AG08395 (cell line): ENCODE measurements at regions not wholly inside any gene's neighbourhood (a gene's known extent, or its start where the extent isn't known, plus 50 kb on each side); places are given as distances from the start of the nearest gene placed in this dataset.

Experiments
- DNase-seq: peaks from one replicate; pipeline ENCODE4 v3.0.0; 2012; ENCODE audit warnings: mixed read lengths, low spot score

DNA sequence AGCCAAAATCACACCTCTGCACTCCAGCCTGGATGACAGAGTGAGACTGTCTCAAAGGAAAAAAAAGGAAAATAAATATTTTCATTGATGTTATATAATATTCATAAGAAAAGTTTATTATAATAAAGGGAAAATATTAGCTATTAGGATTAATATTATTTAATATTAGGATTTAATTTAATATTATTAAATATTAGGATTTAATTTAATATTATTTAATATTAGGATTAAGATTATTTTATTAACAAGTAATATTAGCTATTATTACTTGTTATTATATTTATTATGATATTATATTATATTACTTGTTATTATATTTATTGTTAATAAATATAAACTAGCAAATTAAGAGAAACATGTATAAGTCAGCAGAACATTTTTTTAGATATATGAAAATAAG is 518.1 kb downstream of the FSCB start:
- no peak for DNase-seq

DNA sequence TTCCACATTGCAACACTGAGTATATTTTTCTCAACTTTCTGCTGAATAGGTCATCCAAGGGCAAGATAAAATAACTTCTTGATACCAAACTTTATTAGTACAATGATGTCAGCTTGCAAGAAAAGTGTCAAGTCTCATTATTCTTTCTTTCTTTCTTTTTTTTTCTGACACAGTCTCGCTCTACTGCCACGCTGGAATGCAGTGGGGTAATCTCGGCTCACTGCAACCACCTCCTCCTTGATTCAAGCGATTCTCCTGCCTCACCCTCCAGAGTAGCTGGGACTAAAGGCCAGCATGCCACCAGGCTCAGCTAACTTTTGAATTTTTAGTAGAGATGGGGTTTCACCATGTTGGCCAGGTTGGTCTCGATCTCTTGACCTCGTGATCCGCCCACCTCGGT is 523.4 kb downstream of the FSCB start:
- DNase-seq = no peak

DNA sequence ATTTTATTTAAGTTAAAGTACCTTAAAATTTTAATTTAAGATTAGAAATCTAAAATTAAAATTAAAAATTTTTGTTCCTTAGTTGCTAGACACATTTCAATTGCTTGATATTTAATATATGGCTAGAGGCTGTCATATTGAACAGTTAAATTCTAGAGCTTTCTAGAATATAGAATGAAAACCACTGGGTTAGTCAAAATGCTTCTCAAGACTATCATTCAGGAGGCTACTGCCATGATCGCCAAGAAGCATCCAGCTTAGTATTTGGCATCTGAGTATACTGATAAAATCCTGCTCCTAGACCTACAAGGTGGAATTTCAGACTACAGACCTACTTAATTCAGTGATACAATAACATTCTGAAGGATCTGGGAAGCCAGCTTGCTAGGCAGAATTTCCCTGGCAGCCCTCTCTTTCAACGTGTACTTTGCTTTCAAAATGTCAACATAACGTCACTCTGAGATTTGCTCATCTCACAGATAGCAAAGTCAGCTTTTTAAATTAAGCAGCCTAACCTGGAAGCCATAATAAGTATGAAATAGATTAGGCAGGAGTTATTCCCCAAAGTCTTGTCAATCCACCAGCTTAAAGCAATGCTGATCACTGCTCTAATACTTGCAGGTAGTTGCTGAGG is 525.8 kb downstream of the FSCB start:
- no peak for DNase-seq

DNA sequence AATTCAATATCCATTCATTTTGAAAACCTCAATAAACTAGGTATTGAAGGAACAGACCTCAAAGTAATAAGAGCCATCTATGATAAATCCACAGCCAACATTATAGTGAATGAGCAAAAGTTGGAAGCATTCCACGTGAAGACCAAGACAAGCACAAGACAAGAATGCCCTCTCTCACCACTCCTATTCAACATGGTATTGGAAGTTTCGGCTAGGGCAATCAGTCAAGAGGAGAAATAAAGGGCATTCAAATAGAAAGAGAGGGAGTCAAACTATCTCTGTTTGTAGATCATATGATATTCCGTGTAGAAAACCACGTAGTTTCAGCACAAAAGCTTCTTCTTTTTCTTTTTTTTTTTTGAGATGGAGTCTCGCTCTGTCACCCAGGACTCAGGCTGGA is 550.3 kb downstream of the FSCB start:
- no peak for DNase-seq

DNA sequence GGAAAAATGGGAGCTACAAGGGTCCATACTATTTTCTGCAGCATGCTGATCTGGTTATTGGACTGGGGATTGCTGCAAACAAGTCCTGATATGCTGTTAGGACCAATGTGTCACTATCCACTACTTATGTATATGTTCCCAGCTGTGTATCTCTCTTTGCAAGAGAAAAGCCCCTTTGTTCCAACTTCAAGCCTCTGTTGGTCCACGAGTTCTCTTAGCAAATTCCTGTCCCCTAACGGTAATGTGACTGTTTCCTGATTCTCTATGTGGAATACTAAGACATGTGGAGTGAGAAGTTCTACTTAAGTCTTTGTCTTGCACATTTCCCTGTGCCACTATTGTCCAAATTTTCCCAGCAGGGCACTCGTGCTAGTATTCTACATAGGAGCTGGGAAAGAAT is 557.7 kb downstream of the FSCB start:
- DNase-seq = no peak

DNA sequence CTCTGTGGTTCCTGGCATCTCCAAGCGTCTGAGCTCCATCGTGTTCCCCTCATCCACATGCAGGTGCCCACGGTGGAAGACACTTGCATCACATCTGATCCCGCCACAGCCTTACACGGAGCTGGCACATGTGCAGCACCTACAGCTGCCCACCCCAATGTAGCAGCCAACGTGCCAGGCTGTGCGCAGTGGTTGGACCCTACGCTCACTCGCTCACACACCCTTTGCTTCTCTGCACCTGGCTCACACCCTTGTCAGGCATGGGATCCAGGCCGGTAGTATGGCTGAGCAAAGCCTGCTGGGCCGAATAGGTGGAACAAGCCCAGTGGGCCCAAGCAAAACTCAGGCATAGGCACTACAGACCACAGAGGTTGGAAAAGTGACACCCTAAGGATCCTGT is 567.2 kb downstream of the FSCB start:
- DNase-seq = no peak

DNA sequence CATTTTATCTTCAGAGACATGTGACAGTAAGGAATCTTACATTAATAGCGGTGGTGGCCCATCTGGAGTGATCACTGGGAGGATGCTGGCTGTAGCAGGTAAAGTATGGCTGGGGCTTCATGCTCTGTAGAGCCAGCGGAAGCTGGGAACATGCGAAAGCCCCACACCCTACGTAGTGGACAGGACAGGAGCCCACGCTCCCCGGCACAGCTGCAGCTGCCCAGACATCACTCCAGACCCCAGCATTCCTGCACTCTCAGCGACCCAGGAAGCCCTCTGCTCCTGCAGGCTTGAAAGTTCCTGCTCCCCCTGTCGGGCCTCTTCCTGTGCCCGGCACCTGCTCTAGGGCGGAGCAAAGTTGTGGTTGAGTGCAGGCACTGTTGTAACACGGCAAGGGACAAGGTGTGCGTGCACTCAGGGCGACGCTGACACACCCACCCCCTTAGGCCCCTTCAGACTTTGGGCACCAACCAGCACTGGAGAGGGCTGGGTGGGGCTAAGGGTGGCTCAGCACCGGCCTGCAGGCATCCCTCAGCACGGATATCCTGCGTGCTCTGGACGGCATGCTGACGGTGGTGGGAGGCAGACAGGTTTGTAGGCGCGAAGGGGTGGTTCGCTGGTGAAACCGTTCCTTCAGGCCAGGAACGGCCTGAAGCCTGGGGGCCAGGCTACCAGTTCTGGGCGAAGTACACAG is 568.3 kb downstream of the FSCB start:
- no peak for DNase-seq

DNA sequence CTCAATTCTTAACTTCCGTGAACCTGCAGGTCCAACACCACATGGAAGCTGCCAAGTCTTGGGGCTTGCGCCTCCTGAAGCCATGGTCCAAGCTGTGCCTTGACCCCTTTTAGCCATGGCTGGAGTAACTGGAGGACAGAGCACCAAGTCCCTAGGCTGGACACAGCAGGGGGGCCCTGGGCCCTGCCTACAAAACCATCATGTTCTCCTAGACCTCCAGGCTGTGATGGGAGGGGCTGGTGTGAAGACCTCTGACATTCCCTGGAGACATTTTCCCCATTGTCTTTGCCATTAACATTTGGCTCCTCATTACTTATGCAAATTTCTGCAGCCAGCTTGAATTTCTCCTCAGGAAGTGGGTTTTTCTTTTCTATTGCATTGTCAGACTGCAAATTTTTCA is 570.1 kb downstream of the FSCB start:
- no peak for DNase-seq

DNA sequence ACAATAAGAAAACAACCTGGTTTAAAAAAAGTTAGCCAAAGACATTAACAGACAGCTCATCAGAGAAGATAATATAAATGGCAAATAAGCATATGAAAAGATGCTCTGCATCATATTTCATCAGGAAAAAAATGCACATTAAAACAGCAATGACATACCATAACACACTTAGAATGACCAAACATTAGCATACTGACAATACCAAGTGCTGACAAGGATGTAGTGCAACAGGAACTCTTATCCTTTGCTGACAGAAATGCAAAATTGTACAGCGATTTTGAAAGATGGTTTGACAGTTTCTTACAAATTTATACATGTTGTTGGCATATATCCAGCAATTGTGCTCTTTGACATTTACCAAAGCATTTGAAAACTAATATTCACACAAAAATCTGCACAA is 573.0 kb downstream of the FSCB start:
- no peak for DNase-seq

DNA sequence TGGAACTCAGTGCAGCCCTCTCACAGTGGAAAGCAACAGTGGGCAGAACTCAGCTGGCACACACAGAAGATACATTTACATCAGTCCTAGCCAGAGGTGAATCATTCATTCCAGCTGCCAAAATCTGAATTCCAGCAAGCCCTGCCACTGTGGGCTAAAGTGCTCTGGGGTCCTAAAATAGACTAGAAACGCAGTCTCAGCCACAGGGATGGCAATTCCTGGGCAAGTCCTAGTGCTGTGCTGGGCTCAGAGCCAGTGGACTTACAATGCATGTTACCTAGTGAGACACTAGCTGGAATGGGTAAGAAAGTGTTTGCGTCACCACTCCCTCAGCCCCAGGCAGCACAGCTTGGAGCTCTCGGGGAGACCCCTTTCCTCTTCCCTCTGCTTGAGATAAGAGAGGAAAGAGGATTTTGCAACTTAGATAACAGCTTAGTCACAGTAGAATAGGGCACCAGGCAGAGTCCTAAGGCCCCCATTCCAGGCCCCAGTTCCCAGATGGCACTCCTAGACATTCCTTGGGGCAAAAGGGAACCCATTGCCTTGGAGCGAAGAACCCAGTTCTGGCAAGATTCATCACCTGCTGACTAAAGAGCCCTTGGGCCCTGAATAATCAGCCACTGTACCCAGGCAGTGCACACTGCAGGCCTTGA is 592.9 kb downstream of the FSCB start:
- DNase-seq = no peak

DNA sequence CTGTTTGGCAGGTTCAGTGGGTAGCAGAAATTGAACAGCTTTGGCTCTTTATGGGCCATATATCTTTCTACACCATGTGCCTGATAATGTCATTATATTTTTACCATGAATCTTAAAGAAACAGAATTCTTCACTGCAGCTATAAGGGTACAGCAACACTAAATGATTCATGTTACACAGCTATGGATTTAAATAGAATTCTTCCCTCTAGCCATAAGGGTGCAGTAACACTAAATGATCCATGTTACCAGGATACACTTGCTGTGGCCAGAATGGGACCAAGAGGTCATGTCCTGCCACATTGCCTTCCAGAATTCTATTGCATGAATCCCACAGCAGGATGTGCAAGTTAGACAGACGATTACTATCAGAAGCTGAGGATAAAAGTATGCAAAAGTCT is 603.9 kb downstream of the FSCB start:
- DNase-seq = no peak

DNA sequence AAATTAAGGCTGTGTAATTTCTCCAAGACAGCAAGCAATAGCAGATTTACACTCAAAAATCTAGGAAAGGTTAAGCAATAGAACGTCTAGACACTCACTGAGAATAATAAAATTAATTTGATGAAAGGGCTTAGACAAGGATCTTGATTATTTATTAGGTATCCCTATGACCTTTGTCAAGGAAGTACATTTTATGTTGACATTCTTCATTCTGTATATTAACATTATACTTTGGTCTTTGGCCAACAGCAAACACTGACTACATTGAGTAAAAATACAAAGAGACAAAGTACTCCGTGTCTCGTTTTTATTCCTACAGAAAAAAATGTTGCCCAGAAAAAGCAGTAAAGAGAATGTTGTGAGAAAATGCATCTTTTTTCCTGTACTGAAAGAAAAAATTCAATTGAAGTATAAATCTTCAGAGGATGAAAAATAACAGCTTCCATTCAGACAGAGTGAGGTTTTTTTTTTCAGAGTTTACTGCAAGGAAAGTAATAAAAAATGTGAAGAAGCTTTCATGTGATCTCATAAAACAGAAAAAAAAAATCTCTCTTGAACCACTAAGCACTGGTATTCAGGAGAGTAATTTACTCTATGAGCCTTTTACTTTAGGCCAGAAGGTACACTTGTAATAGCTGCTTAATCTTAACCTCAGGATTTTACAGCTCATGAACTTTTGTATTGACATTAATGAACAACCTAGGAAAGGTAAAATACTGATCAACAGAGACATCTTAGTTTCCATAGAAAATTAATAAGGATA is 605.0 kb downstream of the FSCB start:
- DNase-seq = no peak

DNA sequence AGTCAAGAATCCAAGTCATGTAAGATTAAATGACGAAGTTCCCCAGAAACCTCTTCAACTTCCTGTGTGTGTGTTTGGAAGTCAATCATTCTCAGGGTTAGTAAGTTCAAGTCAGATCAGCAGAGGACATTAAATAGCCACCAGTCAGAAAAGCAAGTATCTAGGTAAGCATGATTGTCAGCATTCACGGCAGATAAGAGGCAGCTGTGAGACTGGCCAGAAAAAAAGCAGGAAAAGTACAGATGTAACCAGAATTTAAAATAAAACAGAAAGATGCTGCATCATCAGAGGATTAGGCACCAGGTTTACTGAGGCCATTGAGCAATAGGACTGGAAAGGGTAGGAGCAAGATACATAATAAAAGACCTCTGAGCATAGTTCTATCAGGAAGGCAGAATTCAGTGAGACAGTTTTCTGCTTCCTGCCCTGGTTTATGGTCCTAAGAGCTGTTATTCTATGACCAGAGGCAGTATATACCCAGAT is 606.9 kb downstream of the FSCB start:
- no peak for DNase-seq

DNA sequence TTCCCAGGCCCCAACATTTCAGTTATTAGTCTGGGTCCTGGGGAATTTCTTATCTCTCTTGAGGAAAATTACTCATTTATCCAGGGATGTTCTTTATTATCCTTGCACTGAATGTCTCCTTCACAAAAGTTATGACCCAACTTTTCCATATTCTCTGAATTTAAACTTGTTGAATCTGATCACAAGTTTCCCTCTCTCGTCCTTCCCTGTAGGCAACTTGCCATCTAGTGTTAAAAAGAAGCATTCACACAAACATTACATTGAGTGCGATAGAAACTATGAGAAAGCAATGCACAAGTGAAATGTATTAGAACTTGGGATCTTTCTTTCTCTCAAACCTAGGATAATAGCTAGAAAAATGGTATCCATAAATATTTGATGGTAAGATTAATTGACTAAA is 608.4 kb downstream of the FSCB start:
- DNase-seq = no peak

DNA sequence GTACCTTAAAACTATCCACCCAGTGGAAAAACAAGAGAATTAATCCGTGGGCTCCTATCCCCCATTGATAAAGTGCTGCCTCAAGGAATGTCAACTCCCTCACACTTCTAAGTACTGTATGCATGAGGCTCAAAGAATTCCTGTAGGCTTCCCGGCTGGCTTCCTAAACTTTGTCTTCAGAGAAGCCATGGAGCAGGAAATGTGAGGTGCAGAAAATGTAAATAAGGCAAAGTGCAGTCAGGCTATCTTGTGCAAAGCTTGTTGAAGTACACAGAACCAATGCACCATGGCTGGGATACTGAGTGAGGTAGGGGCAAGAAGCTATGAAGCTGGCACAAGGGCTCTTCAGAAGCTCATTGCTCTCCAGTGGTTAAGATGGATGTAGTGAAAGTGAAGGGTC is 611.0 kb downstream of the FSCB start:
- DNase-seq = no peak

DNA sequence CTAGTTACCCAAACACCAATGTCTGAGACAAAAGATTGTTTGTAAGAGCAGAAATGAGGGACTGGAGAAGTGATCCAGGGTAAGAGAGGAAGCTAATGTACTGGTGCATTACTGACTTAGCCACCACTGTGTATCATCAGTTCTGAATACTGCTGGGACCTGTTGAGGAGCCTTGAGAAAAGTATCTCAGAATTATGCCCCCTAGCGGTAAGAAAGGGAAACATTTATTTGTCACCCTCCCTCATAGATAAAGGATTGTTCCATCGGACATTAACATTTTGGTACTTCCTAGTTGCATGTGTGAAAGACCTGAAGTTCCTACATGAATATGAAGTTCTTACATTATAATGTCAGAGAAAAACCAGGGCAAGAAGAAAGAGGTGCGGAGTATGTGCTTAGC is 612.5 kb downstream of the FSCB start:
- no peak for DNase-seq

DNA sequence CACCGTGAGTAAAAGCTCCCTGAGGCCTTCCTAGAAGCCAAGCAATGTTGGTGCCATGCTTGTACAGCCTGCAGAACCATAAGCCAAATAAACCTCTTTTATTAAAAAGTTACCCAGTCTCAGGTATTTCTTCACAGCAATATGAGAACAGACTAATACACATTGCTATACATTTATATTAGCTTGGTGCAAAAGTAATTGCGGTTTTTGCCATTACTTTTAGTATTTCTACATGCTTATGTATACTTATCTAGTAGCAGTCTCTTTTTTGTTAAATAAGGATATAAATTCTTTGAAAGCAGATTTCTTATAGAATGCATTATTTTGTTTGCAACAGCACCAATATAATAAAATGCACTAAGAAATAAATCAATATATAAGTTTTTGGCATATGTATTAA is 619.6 kb downstream of the FSCB start:
- DNase-seq = no peak

DNA sequence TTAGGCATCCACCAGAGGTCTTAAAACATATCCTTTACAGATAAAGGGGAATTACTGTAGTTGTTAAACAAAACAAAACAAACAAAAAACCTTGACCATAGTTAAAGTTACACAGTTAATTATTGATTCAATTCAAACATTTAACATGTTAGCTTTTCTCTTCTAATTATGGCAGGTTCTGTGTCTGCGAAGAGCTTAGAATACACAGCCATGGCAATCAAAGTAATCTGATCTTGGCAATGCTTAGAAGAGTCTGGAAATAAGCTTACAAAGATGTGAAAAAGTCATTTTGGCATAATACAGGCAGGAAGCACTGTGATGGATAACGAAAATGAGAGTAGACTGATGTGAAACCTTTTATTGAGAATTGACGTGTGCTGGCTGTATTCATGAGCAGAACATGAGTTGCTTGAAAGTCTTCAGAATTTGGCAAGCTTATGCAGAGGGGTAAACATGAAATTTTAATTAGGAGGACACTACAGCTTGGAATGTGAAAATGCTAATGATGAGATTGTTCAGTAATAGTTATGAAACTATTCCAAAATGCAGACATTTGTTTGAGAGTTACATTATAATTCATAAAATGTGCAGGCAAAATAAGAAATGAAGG is 629.6 kb downstream of the FSCB start:
- DNase-seq = no peak

DNA sequence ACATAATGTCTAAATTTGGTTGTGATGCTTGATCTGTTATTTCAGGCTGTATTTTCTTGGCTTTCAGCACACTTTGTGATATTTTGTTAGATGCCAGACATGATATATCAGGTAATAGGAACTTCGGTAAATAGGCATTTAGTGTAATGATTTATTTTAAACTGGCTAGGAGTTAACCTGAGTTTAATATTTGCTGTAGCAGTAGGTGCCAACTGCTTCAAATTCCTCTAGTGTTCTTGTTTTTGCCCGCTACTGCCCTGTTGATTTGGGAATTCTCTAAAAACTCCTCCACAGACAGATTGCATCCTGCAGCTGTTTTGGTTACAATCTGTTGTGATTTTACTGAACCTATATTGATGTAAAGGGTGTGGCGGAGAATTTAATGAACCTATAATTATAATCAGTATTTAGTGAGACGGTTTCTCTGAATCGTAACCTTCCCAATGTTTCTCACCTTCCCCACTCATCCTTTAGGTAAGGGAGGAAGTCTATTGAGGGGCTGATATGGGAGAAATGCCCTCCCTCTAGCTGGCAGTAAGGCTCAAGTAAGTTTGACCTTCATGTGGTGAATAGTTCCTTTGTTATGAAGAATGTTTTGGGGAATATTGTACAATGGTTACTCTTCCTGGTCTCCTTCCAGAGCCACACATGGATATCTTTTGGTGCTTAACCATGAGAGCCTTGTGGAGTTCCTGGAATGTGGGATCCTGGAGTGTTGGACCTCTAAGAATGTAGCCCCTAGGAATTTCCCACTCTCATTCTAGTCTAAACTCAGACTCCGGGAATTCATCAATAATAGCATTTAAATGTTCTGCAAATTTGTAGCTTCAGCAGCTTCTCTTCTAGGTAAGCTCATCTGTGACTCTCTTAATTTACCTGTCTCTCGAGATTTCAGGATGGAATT is 634.1 kb downstream of the FSCB start:
- DNase-seq = no peak

DNA sequence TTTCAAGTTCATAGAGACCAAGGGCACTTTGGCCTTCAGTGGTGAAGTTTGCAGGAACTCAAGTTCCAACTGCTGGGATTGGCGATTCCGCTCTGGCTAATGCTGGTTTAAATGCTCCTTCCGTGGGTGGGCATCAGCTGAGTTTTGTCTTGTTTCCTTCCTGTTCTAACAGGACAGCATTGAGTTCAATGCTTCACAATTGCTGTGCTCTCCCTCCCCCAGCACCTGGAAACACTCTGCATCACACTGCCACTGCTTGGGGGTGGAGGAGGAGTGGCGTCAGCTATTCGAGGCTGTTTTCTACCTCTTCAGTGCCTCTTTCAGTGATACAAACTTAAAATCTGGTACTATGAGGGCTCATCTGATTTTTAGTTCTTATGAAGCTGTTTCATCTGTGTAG is 634.9 kb downstream of the FSCB start:
- DNase-seq = no peak

DNA sequence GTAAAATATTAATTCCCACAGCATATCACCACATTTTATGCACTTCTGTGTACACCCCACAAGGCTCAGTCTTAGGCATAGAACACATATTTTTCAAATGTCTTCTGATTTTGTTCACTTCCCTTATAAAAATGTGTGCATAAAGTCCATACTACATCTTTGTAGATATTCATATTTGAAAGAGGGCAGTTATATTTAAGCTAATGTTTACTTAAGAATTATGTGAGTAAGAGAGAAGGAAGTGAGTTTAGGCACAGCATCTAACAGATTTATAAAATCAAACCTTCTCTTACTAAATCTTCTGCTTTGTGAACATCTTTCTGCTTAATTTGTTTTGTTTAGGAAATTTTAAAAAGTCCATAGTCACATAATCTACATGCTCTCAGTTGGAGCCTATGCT is 648.1 kb downstream of the FSCB start:
- no peak for DNase-seq
